ENCODE measurements at regions not wholly inside any gene's neighbourhood (a gene's known extent, or its start where the extent isn't known, plus 50 kb on each side); places are given as distances from the start of the nearest gene placed in this dataset.

DNA sequence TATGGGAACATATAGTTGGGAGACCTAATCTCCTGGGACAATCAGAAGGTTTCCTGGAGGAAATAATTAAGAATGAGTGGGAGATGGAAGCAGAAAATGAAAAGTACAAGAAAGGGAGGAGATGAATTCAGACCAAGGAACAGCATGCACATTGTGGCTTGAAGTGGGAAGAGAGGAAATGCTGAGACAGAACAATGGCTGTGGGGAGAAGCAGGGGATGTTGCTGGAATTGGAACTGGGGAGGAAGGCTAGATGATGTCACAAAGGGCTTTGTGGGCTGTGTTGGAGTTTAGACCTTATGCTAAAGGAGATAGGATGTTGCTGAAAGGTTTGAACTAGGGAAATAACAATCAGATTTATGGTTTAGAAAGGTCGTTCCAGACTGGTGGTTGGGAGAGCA lies 119.5 kb upstream of the DIPK2B start:
- 59 to 63% methylated on average over 1 of the region's 1 CpG for WGBS, 2 donors

DNA sequence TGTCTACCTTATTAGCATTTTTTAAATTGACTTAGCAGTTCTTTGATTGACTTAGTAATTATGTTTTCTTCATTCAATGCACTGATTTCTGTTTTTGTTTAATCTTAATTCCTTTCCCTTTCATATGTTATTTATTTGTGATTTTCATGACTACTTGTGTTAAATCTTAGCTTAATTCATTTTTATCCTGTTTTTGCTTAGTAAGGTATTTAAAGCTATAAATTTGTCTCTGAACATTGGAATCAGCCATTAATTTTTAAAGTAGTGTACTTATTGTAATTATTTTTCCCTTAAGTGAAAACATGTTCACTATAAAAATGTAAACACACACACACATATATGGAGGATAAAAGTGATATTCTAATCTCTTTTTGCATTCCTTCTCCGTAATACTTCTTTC lies 109.1 kb upstream of the DIPK2B start:
- no peak for ATAC-seq (ENCODE audit: low FRiP score in 2 of 2)
- 96 to 98% methylated on average over 1 of the region's 1 CpG for WGBS, 2 donors
- H3K36me3 ChIP-seq = no peaks in the 10 kb centered on the region
- no peak overlapping the region for H3K27ac ChIP-seq
- no peak overlapping the region for H3K4me3 ChIP-seq
- DNase-seq = no peak
- no peaks in the 10 kb centered on the region for H3K4me1 ChIP-seq
- H3K27me3 ChIP-seq = no peaks in the 10 kb centered on the region
- TF ChIP-seq, protein P1, sequence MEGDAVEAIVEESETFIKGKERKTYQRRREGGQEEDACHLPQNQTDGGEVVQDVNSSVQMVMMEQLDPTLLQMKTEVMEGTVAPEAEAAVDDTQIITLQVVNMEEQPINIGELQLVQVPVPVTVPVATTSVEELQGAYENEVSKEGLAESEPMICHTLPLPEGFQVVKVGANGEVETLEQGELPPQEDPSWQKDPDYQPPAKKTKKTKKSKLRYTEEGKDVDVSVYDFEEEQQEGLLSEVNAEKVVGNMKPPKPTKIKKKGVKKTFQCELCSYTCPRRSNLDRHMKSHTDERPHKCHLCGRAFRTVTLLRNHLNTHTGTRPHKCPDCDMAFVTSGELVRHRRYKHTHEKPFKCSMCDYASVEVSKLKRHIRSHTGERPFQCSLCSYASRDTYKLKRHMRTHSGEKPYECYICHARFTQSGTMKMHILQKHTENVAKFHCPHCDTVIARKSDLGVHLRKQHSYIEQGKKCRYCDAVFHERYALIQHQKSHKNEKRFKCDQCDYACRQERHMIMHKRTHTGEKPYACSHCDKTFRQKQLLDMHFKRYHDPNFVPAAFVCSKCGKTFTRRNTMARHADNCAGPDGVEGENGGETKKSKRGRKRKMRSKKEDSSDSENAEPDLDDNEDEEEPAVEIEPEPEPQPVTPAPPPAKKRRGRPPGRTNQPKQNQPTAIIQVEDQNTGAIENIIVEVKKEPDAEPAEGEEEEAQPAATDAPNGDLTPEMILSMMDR (IDR thresholded peaks at IDR 0.05) = no peak
- no peaks in the 10 kb centered on the region for H3K9me3 ChIP-seq

More for the DNA sequence above, 119.5 kb upstream of the DIPK2B start:
- Histone ChIP-seq H3K4me3 (no peak overlapping the region), H3K4me1 (no peaks in the 10 kb centered on the region), H3K9me3 (no peaks in the 10 kb centered on the region), H3K36me3 (no peaks in the 10 kb centered on the region), H3K27me3 (no peaks in the 10 kb centered on the region), H3K27ac (no peak overlapping the region)
- no peak for ATAC-seq (ENCODE audit: low FRiP score in 2 of 2)
- DNase-seq = no peak
- TF ChIP-seq, protein P1 (IDR thresholded peaks at IDR 0.05) = no peak
- TF ChIP-seq EP300 (IDR thresholded peaks at IDR 0.05) (no peak), POLR2A (IDR thresholded peaks at IDR 0.05) (no peak), POLR2AphosphoS5 (IDR thresholded peaks at IDR 0.05) (no peak)

DNA sequence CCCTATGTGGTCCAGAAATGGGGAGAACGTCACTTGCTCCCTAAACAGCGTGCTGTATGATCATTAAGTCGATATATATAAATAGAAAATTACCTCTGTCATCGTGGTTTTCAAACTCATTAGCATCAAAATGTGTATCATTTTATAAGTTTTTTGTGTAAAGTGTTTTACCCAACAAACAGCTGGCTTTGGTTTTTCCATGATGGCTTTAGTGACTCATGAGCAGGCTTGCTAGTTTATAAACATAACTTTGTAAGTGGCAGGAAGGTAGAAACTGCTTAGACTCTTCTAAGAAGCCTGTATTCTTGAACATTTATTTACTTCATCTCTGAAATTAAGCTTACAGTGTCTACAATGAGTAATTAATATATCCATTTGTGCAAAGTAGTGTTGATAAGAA lies 108.4 kb upstream of the DIPK2B start:
- 80 to 89% methylated on average over 4 of the region's 4 CpGs for WGBS, 2 donors
- TF ChIP-seq POLR2A (IDR thresholded peaks at IDR 0.05) = no peak
- TF ChIP-seq, protein P1 (IDR thresholded peaks at IDR 0.05) = no peak
- TF ChIP-seq POLR2AphosphoS5 (IDR thresholded peaks at IDR 0.05) = no peak
- TF ChIP-seq EP300 (IDR thresholded peaks at IDR 0.05) = no peak

DNA sequence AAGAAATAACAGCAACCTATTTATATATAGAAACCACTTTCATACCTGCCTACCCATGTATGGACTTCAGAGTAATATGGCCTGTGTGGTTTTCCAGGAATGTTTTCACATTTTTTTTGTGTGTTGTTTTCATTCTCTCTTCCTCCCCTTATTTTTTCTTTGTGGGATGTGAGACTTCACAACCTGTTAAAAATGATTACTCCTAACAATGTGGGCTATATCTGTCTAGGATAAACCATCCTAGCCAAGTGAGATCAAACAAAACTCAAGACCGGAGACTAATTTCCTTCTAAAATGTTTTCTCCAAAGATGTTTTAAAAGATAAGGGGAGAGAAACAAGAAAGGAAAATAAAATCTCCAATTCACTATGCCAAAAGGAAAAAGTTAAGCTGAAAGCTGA lies 106.1 kb upstream of the DIPK2B start:
- Histone ChIP-seq H3K27me3 (no peaks in the 10 kb centered on the region), H3K27ac (no peak overlapping the region), H3K36me3 (no peaks in the 10 kb centered on the region), H3K4me1 (no peaks in the 10 kb centered on the region), H3K9me3 (no peaks in the 10 kb centered on the region), H3K4me3 (no peak overlapping the region)
- TF ChIP-seq, protein P1 (IDR thresholded peaks at IDR 0.05) = no peak
- TF ChIP-seq POLR2AphosphoS5 (IDR thresholded peaks at IDR 0.05) = no peak
- no peak for TF ChIP-seq EP300 (IDR thresholded peaks at IDR 0.05)
- no peak for TF ChIP-seq POLR2A (IDR thresholded peaks at IDR 0.05)
- 47 to 76% methylated on average over 1 of the region's 1 CpG for WGBS, 2 donors
- no peak for DNase-seq
- no peak for ATAC-seq (ENCODE audit: low FRiP score in 2 of 2)

More for the DNA sequence above, 108.4 kb upstream of the DIPK2B start:
- Histone ChIP-seq H3K4me3 (no peak overlapping the region), H3K27me3 (no peaks in the 10 kb centered on the region), H3K9me3 (no peaks in the 10 kb centered on the region), H3K4me1 (no peaks in the 10 kb centered on the region), H3K36me3 (no peaks in the 10 kb centered on the region), H3K27ac (no peak overlapping the region)
- ATAC-seq (ENCODE audit: low FRiP score in 2 of 2) (no peak), DNase-seq (no peak)

DNA sequence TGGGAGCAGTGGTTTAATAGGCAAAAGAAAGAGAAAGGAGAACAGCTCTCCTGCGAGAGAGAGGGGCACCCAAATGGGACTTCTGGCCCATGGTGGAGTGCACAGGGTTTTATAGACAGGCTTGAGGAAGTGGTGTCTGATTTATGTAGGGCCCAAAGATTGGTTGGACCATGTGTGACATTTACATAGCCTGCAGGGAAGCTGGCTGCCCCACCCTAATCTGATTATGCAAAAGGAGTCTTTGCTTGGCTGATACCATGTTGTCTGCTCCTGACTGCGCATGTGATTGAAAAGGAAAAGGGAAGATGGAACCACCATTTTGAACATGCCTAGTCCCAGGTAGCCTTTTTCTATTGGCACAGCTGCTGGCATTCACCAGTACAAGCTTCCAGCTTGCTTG lies 100.0 kb upstream of the DIPK2B start:
- no peak for ATAC-seq (ENCODE audit: low FRiP score in 2 of 2)

More for the DNA sequence above, 100.0 kb upstream of the DIPK2B start:
- Histone ChIP-seq H3K4me1 (no peaks in the 10 kb centered on the region), H3K27ac (no peak overlapping the region), H3K4me3 (no peak overlapping the region), H3K9me3 (no peaks in the 10 kb centered on the region), H3K27me3 (no peaks in the 10 kb centered on the region), H3K36me3 (no peaks in the 10 kb centered on the region)
- TF ChIP-seq EP300 (IDR thresholded peaks at IDR 0.05) (no peak), POLR2A (IDR thresholded peaks at IDR 0.05) (no peak), POLR2AphosphoS5 (IDR thresholded peaks at IDR 0.05) (no peak)
- TF ChIP-seq, protein P1 (IDR thresholded peaks at IDR 0.05) = no peak
- no peak for DNase-seq
- WGBS, 2 donors = 87 to 100% methylated on average over 1 to 2 of the region's 2 CpGs
